Panc1 (cell line): ENCODE measurements at regions not wholly inside any gene's neighbourhood (a gene's known extent, or its start where the extent isn't known, plus 50 kb on each side); places are given as distances from the start of the nearest gene placed in this dataset.

Experiments
- ATAC-seq: fragments of 200-7000 bp; cut with Tn5 transposase; 2 replicates; pipeline ENCODE4 v1.9.1; 2020; ENCODE audit warnings: mild to moderate bottlenecking, moderate library complexity
- BruUV-seq: library from RNA; stranded (reverse); fragments of 400-500 nt; replicated peaks from 2 replicates; lab custom pipeline; 2021; lab: Mats Ljungman, UMichigan
- CTCF ChIA-PET: fragments of 300-600 bp; sonication (Branson Sonifier 250); formaldehyde crosslinking; loops from one replicate; lab custom pipeline; 2022; ENCODE audit warnings: antibody characterized with exemption; lab: Charles Lee
- POLR2A ChIA-PET: fragments of 300-600 bp; sonication (Branson Sonifier 250); formaldehyde crosslinking; loops from one replicate; lab custom pipeline; 2022; ENCODE audit warnings: antibody characterized with exemption; lab: Charles Lee
- DNase-seq: peaks from one replicate; pipeline ENCODE4 v3.0.0-alpha.2; 2010; ENCODE audit warnings: low read depth, low spot score
- H3K27ac ChIP-seq: 2 replicates; pipeline ENCODE4 v1.5.1; 2011; ENCODE audit warnings: mild to moderate bottlenecking, low read length, inconsistent platforms
- H3K27me3 ChIP-seq: fragments of 200-500 bp; sonication (Bioruptor generic); 2 replicates; pipeline ENCODE4 v1.6.0; 2014; ENCODE audit warnings: low read length, inconsistent platforms; ENCODE audit not compliant: control insufficient read depth, insufficient read depth
- H3K36me3 ChIP-seq: fragments of 200-500 bp; sonication (Bioruptor generic); 2 replicates; pipeline ENCODE4 v1.5.1; 2014; ENCODE audit warnings: inconsistent platforms, mild to moderate bottlenecking, low read length, moderate library complexity; ENCODE audit not compliant: control insufficient read depth, insufficient read depth
- H3K4me1 ChIP-seq: 2 replicates; pipeline ENCODE4 v1.5.1; 2011; ENCODE audit warnings: inconsistent platforms, mild to moderate bottlenecking, low read length, moderate library complexity; ENCODE audit not compliant: control insufficient read depth, insufficient read depth
- H3K4me3 ChIP-seq, 2 experiments: 2 replicates each; pipeline ENCODE4 v1.5.1; 2011 to 2012; ENCODE audit warnings: low read depth in 2 of 2, low read length in 2 of 2, mild to moderate bottlenecking in 2 of 2, inconsistent platforms in 1 of 2, moderate library complexity in 1 of 2
- H3K9me3 ChIP-seq: fragments of 200-500 bp; sonication (Bioruptor generic); 2 replicates; pipeline ENCODE4 v1.5.1; 2014; ENCODE audit warnings: low read depth, mild to moderate bottlenecking, inconsistent platforms, low read length, moderate library complexity; ENCODE audit not compliant: control insufficient read depth, insufficient read depth
- CTCF ChIP-seq: fragments of 450-650 bp; IDR thresholded peaks from 2 replicates; pipeline ENCODE4 v1.5.1; 2017; ENCODE audit warnings: mild to moderate bottlenecking
- POLR2AphosphoS5 ChIP-seq: IDR thresholded peaks from 2 replicates; pipeline ENCODE4 v1.6.1; 2012; ENCODE audit warnings: mild to moderate bottlenecking, low read depth, low read length, moderate library complexity
- SIN3A ChIP-seq: IDR thresholded peaks from 2 replicates; pipeline ENCODE4 v1.6.1; 2012; ENCODE audit warnings: low read depth, mild to moderate bottlenecking, low read length, moderate library complexity, borderline replicate concordance; ENCODE audit not compliant: insufficient read depth
- TCF7L2 ChIP-seq: IDR thresholded peaks from 2 replicates; pipeline ENCODE4 v1.6.1; 2011; ENCODE audit warnings: mild to moderate bottlenecking, low read depth, low read length, inconsistent platforms
- in situ Hi-C: cut with HindIII; loops from 2 replicates; pipeline ENCODE4 v1.10.0; 2016; ENCODE audit warnings: low sequenced_read_pairs, low pct_unique_long_range_greater_than_20kb
- intact Hi-C: fragments of 100-400 bp; cut with micrococcal nuclease; formaldehyde crosslinking; loops from one replicate; pipeline ENCODE4 v1.10.0; 2022; ENCODE audit not compliant: unreplicated experiment
- TF ChIP-seq, protein P1 (sequence below), 2 experiments: IDR thresholded peaks; 2 replicates each; pipeline ENCODE4 v1.6.1; 2011 to 2012; ENCODE audit warnings: low read depth in 2 of 2, control low read depth in 1 of 2, low read length in 1 of 2, mild to moderate bottlenecking in 1 of 2, moderate library complexity in 1 of 2; ENCODE audit not compliant: insufficient read depth in 1 of 2

DNA sequence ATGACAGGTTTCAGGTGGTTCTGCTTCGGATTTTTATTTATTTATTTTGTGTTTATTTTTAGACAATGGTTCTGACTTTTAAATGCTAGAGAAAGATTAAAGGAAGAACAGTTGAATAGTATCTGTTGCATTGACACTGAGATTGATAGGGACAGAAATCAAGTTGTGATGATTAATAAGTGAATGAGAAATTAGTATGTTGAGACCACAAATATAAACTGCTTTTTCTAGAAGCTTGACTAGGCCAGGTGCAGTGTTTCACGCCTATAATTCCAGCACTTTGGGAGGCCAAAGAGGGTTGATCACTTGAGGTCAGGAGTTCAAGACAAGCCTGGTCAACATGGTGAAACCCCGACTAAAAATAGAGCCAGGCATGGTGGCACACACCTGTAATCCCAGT lies 65.1 kb upstream of the TNRC6B start:
- intact Hi-C loops, result no loop called here
- TF ChIP-seq CTCF (no peak), SIN3A (no peak), POLR2AphosphoS5 (no peak), TCF7L2 (no peak)
- TF ChIP-seq, protein P1, sequence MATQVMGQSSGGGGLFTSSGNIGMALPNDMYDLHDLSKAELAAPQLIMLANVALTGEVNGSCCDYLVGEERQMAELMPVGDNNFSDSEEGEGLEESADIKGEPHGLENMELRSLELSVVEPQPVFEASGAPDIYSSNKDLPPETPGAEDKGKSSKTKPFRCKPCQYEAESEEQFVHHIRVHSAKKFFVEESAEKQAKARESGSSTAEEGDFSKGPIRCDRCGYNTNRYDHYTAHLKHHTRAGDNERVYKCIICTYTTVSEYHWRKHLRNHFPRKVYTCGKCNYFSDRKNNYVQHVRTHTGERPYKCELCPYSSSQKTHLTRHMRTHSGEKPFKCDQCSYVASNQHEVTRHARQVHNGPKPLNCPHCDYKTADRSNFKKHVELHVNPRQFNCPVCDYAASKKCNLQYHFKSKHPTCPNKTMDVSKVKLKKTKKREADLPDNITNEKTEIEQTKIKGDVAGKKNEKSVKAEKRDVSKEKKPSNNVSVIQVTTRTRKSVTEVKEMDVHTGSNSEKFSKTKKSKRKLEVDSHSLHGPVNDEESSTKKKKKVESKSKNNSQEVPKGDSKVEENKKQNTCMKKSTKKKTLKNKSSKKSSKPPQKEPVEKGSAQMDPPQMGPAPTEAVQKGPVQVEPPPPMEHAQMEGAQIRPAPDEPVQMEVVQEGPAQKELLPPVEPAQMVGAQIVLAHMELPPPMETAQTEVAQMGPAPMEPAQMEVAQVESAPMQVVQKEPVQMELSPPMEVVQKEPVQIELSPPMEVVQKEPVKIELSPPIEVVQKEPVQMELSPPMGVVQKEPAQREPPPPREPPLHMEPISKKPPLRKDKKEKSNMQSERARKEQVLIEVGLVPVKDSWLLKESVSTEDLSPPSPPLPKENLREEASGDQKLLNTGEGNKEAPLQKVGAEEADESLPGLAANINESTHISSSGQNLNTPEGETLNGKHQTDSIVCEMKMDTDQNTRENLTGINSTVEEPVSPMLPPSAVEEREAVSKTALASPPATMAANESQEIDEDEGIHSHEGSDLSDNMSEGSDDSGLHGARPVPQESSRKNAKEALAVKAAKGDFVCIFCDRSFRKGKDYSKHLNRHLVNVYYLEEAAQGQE (IDR thresholded peaks at IDR 0.05; ENCODE audit: insufficient read depth in 1 of 2, low read depth in 2 of 2, low read length in 1 of 2), result no peak
- BruUV-seq, result no TSS peak
- Histone ChIP-seq H3K4me1 (peaks cover 3% of the 10 kb centered on the region), H3K27me3 (no peaks in the 10 kb centered on the region), H3K36me3 (no peaks in the 10 kb centered on the region), H3K27ac (no peak overlapping the region), H3K4me3 (no peak overlapping the region), H3K9me3 (no peaks in the 10 kb centered on the region)
- POLR2A ChIA-PET, result no interaction called here
- in situ Hi-C loops, result no loop called here
- CTCF ChIA-PET, result no interaction called here
- ATAC-seq (no peak), DNase-seq (no peak)

- TF ChIP-seq CTCF (no peak), POLR2AphosphoS5 (no peak), SIN3A (no peak), TCF7L2 (no peak)
- POLR2A ChIA-PET, result no interaction called here
- Histone ChIP-seq H3K27ac (no peak overlapping the region), H3K4me1 (no peaks in the 10 kb centered on the region), H3K9me3 (no peaks in the 10 kb centered on the region), H3K27me3 (no peaks in the 10 kb centered on the region), H3K36me3 (no peaks in the 10 kb centered on the region), H3K4me3 (no peak overlapping the region)
- DNase-seq, result no peak
- CTCF ChIA-PET, result no interaction called here
- intact Hi-C loops, result no loop called here
- no TSS peak for BruUV-seq
- ATAC-seq, result no peak
- in situ Hi-C loops, result no loop called here
Measured at GRCh38 chr22:40113696-40114095, 64.0 kb upstream of the TNRC6B start.

DNA sequence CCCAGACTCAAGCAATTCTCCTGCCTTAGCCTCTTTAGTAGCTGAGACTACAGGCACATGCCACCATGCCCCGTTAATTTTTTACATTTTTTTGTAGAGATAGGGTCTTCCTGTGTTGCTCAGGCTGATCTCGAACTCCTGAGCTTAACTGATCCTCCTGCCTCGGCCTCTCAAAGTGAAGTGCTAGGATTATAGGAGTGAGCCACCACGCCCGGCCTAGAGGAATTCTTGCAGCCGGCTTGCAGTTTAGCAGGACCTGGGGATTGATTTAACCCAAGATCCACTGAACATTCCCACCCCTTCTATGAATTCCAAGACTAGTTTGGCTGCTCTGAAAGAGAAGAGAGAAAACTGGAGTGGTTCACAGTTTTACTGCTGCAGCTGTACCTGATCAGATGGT lies 63.3 kb upstream of the TNRC6B start:
- H3K9me3 ChIP-seq, result no peaks in the 10 kb centered on the region
- H3K36me3 ChIP-seq, result no peaks in the 10 kb centered on the region
- no peaks in the 10 kb centered on the region for H3K27me3 ChIP-seq
- CTCF ChIA-PET, result no interaction called here
- intact Hi-C loops (no loop called here), in situ Hi-C loops (no loop called here)
- no peak overlapping the region for H3K4me3 ChIP-seq
- no TSS peak for BruUV-seq
- H3K27ac ChIP-seq, result no peak overlapping the region
- POLR2A ChIA-PET, result interaction anchor here (0.6 kb wide), 1 partner anchor 263 kb away, joined by 4 read pairs; no protein-coding TSS in a partner anchor
- H3K4me1 ChIP-seq, result no peaks in the 10 kb centered on the region
- TF ChIP-seq TCF7L2, result no peak
- TF ChIP-seq SIN3A, result no peak
- ATAC-seq (no peak), DNase-seq (no peak)
